NCI-H2227 (cell line): ENCODE measurements at regions not wholly inside any gene's neighbourhood (a gene's known extent, or its start where the extent isn't known, plus 50 kb on each side); places are given as distances from the start of the nearest gene placed in this dataset.
"Not testable (repeated sequence)": the region's sequence is repeated elsewhere in the genome, so short reads cannot be mapped to it uniquely, and the experiment has no call there.

Experiments
- DNase-seq: peaks from one replicate; lab custom pipeline; 2025; ENCODE audit not compliant: unreplicated experiment; lab: John Stamatoyannopoulos, UW

GRCh38 chr4:179170308-179170707 lies 1728.1 kb upstream of the AGA start:
- DNase-seq = not testable (repeated sequence)

- no peak for DNase-seq
Observed at GRCh38 chr4:179182741-179183140, 1740.5 kb upstream of the AGA start.

DNA sequence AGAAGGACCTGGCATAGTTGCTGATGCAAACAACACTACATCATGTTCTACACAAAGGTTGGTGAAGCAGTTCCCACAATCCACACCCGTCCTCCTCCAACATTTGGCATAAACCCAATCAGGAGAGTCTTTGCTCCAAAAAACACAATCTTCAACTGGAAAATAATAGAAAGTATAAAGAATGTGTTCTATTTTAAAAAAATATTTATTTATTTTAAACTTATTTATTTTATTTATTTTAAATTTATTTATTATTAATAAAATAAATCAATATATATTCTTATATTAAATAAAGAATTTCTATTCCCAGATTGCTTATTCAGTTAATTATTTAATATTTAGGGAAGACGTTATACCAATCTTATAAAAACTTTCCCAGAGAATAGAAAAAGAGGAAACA lies 1753.7 kb upstream of the AGA start:
- DNase-seq = no peak

DNA sequence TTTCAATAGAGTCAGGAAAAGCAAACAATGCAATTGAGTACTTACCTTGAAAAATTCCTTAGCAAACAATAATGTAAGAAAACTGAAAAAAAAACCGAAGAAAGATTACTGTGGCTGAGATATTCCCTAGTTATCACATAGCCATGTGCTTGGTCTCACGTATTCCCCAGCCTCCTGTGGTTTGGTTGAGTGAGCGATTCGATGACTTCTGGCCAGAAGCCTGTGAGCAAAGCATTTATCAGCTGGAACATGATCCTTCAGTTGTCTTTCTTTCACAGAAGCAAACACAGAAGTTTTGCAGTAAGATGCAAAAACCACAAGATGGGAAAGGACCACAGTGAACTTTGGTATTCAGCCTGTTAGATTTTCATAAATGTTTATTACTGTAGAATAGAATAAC lies 1754.3 kb upstream of the AGA start:
- DNase-seq = no peak

- no peak for DNase-seq
Observed at GRCh38 chr4:179200681-179201080, 1758.4 kb upstream of the AGA start.

DNA sequence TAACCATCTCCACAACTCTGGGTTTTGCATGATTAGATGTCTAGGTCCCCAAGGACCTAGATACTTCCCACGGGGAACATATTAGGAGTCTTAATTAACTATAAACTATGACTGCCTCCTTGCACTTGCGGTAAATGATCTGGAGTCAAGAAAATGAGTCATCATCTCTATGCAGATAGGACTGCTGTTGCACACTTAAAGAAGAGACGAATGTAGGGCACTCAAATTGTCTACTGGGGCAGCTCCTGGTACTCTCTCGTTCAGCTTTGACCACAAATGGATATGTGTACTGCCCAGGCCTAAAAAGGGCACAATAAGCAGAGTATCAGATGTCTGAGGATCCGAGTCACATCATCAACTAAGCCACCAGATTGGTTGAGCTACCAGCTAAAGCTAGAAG lies 1783.4 kb upstream of the AGA start:
- no peak for DNase-seq

- no peak for DNase-seq
Observed at GRCh38 chr4:179248821-179249220, 1806.6 kb upstream of the AGA start.

DNA sequence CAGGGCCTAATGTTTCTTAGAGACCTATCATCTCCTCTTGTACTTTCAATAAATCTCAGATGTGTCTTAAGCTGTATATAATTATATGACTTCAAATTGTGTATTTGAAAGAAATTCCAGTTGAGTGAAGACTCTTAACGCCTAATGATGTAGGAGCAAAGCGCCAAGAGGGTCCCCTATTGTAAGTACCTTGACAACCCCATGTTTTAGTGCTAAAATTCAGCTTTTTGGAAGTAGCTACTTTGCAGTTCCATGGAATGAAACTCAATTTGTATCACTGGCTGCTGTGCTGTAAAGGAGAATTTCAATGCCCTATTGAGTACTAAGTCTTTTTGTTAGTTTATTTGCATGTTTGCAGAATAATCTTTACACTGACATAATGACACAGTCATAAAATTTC lies 1826.6 kb upstream of the AGA start:
- DNase-seq = peak; percentile 21

- no peak for DNase-seq
Observed at GRCh38 chr4:179272282-179272681, 1830.0 kb upstream of the AGA start.

GRCh38 chr4:179278647-179279046 lies 1836.4 kb upstream of the AGA start:
- DNase-seq = no peak

DNA sequence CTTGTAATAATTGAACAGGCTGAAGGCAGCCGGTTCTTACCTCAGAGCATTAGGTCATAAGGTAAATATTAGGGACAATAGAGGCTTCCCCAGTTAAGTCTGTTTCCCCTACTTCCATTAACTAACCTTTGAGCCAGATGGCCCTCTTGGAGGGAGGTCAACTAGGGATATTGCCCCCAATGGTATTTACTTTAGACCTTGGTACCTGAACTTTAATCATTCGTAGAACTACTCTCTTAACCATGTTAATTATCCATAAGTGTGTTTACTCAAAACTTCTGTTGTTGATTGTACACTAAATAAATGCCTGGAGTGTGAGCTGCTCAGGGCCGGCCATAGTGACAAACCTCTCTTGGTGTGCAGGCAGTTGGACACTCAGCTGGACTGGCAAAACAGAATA lies 1843.5 kb upstream of the AGA start:
- DNase-seq = no peak

DNA sequence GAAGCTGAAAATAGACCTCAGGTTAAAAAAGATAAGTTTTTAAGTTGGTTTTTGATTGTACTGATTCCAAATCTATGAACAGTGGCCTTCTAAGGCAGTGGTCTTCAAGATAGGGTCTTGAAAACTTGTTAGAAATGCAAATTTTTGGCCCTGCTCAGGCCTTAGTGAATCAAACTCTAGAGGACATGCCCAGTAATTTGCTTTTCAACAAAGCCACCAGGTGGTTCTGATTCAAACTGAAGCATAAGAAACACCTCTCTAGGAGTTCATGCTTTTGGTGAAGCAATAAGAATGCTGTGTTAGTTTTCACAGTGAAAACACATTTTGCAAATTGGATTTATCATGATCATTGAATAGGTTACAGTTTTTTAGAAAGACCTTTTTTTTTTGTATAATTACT lies 1849.4 kb upstream of the AGA start:
- DNase-seq = no peak

DNA sequence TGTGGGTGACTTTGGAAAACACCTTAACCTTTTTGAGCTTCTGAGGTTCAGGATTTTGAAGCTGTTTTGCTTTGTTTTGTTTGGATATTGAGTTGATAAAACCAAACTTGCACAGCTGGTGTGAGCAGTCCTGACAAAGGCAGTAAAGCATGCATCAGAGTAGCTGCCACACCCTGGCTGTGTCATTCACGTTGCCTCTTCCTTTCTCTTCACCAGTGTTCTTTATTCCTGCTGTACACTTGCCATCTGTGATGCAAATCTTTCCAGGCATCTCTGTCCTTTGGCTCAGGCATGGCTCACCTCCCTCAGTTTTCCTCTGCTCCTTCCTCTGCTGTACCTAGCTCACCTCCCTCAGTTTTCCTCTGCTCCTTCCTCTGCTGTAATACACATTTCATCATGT lies 1850.2 kb upstream of the AGA start:
- no peak for DNase-seq

DNA sequence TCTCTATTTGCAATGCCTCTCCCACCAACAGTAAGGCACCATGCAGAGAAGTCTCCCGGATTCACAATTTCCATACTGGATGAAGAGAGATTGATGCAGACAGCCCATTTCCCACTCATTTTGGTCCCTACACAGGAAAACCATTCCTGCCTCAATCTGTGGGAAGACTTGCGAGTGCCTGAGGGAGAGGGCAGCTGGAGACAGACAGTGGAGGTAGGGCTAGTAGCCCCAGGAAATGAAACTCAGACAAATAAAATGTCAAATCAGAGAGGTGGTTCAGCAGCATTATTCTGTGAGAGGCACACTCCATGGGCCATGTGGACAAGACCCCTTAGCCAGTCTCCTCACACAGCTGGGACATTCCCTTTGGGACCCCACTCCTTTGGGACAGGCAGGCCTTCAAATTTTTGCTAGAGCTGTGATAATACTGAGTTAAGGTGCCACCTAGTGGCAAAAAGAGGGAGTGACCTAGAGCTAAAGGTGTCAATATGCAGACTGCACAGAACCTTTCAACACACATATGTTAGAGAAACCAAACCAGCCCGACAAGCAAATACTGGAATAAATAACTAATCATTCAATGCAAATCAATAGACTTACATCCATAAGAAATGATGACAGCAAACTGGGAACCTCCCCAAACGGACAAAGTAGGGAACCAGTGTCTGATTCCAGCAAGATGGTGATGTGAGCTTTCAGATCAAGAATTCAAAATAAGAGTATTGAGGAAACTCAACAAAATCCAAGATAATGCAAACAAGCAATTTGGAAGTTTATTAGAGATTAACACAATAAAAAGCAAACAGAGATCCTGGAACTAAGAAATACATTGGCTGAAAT lies 1865.3 kb upstream of the AGA start:
- DNase-seq = no peak

DNA sequence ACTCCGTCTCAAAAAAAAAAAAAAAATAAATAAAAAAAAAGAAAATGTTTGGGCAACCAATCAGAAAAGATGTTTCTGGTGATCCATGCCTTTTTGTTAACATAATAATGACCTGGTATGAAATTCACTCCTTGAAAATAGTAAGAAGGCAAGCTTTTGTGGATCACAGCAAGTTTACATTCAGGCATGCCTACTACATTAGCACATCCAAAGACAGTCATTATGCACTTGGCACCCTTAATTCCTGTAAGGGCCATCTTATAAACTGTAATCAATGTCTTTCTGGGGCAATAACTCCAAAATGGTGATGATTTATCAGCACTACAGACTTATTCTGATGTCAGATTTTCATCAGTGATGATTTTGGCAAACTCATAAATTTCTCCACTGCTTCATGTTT lies 1871.6 kb upstream of the AGA start:
- DNase-seq = no peak

DNA sequence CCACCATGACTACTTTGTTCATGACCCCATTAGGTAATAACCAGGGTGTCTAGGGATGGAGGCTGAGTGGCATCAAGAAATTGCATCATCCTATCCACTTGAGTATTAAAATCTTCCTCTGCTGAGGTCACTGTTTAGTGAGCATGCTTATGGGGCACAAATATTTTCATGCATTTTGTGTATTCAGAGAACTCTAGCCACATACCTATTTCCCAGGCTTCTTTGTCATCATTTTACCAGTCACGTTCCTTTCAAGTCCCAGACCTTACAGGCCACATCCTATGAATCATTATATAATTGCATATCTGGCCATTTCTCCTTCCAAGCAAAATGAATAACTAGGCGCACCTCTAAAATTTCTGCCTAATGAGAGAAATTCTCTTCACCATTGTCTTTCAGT lies 1882.9 kb upstream of the AGA start:
- DNase-seq = no peak

DNA sequence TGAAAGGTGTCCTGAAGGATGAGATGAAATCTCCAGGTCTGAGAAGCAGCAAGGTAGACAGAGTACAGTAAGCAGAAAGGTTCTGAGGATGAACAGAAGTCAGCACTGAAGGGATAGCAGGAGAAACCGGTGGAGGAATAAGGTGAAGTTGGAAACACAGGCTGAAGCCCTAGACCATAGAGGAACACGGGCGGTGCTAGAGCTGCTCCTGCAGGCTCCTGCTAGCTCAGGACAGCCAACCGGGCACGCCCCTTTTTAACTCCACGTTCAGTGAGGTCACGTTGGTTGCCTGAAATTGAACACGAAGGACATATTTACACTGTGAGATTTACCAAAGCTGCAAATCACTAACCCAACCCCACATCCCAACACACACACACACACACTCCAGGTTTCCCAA lies 1886.4 kb upstream of the AGA start:
- DNase-seq = no peak

DNA sequence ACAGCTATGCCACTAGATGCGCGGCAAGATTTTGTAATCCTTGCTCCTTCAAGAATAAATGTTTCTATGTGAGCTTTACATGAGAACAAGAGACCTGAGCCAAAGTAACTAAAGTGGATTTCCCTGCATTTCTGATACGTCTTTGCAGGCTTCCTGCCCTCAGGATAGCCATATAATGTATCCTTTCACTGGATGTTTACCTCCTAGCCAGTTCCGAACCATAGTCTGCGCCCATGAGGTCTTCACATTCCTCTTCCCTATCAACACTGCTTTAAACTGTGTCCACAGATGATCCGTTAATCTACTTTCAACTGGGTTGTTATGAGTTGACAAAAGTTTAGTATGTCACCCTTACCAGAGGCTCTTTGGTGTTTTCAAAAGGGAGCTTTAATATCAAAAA lies 1889.1 kb upstream of the AGA start:
- no peak for DNase-seq

DNA sequence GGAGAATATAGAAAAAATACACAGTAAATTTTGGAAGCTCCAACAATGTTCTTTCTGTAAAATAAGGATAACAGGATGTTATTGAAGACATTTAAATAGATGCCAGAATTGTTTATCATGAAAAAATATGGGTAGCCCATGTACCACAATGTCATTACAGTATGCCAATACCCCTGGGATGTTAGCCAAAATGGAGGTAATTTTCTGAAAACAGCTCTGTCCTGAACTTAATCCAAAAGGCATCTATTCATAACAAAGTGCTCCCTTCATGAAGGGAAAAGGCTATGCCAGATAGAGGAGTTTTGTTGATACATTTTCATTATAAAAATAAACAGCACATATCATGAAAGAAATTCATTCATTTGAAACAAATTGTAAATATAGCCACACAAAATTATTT lies 1902.6 kb upstream of the AGA start:
- no peak for DNase-seq

DNA sequence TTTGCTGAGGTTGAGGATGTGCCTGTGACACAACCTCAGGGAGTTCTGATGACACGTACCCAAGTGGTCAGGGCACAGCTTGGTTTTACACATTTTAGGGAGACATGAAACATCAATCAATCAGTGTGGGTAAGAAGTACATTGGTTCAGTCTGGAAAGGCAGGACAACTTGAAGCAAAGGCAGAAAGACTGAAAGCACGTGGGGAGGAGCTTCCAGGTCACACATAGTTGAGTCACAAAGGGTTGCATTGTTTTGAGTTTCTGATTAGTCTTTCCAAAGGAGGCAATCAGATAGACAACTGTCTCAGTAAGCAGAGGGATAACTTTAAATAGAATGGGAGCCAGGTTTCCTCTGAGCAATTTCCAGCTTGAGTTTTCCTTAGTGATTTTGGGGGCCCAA lies 1910.0 kb upstream of the AGA start:
- DNase-seq = no peak

- no peak for DNase-seq
Observed at GRCh38 chr4:179353786-179354185, 1911.5 kb upstream of the AGA start.

DNA sequence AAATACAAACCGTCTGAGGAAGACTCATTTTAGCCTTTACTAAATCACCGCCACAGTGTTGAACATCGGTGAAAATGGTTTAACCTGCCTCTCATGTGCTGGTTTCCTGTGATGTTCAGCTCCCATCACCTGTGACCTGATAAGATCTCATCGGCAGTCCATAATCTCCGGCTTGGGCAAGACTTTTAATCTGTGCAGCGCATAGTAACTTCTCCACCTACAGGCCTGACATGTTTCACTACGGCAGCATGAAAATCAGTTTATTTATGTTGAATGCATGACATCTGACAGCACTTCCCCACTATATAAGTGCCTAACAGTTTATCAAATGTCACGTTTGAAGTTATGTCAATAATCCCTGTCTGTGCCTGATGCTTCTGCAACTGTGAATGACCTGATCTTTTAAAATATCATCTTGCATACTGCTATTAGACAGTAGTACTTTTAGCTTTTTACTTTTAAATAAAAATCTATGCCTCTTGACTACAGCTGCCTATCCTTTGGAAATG lies 1919.8 kb upstream of the AGA start:
- DNase-seq = no peak

- not testable (repeated sequence) for DNase-seq
Observed at GRCh38 chr4:179365932-179366331, 1923.7 kb upstream of the AGA start.
